ENCODE measurements at regions not wholly inside any gene's neighbourhood (a gene's known extent, or its start where the extent isn't known, plus 50 kb on each side); places are given as distances from the start of the nearest gene placed in this dataset.
A peak's percentile ranks its signal among the peaks of the same experiment; 100 is the strongest.

DNA sequence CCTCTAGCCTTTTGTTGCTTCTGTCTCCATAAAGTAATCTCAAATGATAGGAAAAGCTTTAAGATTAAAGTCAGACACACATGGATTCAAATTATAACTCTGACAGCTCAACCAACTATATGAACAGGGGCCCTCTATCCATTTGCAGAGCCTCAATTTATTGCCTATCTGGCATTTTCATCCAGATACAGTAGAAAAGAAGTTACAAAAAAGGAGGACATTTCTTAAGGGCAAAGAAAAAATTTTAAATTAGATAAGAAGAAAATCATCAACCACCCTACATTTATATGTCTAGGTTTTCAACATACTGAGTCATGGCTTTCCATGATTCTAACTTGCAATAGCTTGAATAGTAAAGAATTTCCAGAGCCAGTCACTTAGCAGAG, 567.2 kb downstream of the CAAP1 start:
- Histone ChIP-seq H3K36me3 (no peaks in the 10 kb centered on the region), H3K27me3 (no peaks in the 10 kb centered on the region), H3K27ac (no peak overlapping the region), H3K4me1 (ENCODE audit: low read depth) (no peaks in the 10 kb centered on the region), H3K9me3 (ENCODE audit: low read depth) (no peaks in the 10 kb centered on the region), H3K4me3 (no peak overlapping the region)
- TF ChIP-seq, protein P1, sequence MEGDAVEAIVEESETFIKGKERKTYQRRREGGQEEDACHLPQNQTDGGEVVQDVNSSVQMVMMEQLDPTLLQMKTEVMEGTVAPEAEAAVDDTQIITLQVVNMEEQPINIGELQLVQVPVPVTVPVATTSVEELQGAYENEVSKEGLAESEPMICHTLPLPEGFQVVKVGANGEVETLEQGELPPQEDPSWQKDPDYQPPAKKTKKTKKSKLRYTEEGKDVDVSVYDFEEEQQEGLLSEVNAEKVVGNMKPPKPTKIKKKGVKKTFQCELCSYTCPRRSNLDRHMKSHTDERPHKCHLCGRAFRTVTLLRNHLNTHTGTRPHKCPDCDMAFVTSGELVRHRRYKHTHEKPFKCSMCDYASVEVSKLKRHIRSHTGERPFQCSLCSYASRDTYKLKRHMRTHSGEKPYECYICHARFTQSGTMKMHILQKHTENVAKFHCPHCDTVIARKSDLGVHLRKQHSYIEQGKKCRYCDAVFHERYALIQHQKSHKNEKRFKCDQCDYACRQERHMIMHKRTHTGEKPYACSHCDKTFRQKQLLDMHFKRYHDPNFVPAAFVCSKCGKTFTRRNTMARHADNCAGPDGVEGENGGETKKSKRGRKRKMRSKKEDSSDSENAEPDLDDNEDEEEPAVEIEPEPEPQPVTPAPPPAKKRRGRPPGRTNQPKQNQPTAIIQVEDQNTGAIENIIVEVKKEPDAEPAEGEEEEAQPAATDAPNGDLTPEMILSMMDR (IDR thresholded peaks at IDR 0.05; ENCODE audit: low read depth, low read length): no peak
- DNase-seq (ENCODE audit: low read depth in 1 of 2, low spot score in 1 of 2): peak in 1 of 2 donors; percentile 24

DNA sequence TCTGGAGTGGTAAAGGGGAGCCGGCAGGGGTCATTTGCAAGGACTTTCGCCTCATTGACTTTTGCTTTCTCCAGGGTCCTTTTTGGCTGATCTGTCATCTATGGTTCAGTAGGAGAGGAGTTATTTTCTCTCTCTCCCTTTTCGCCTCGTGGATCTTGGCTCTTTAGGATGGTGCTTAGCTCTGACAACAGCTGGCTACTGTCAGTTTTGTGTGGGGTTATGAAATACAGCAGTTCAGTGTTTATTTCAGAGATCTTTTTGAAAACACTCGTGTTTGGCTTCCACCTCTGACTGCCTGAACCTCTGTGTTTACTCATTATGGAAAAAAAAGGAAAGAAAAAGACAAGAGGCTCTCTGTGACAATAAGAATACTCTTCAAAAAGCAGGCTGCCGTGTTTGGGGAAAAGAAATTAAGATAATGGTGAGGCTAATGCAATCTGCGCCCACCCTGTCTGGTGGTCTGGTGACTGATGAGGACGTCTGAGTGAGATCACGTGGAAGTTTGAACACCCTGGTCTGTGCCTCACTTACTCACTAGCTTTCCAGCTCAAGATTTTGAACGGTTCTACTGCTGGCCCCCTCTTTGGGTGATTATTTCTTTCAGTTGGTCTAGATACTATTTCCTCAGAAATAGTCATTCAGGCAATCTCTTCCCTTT, 567.7 kb downstream of the CAAP1 start:
- Histone ChIP-seq H3K27ac (no peak overlapping the region), H3K27me3 (no peaks in the 10 kb centered on the region), H3K36me3 (no peaks in the 10 kb centered on the region), H3K4me3 (no peak overlapping the region), H3K9me3 (ENCODE audit: low read depth) (no peaks in the 10 kb centered on the region), H3K4me1 (ENCODE audit: low read depth) (no peaks in the 10 kb centered on the region)
- TF ChIP-seq, protein P1 (IDR thresholded peaks at IDR 0.05; ENCODE audit: low read depth, low read length): no peak
- peak in 1 of 2 donors; percentile 67 for DNase-seq (ENCODE audit: low read depth in 1 of 2, low spot score in 1 of 2)

DNA sequence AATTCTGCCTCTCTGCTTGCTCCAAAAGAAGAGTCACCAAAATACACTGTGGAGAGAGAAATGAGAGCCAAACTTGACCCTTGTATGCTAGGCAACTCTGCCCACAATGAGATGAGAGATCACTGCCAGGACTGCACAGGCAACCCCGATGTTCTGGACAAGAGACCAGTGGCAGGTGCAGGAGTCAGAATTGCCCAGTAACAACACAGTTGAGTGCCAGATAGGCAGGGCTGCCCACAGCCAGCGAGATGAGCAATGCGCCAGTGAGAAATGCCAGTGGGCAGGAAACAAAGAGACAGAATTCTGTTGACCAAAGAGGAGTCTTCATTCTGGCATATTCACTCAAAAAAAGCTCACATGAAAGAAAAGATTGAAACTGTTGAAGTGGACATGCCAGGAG, 570.7 kb downstream of the CAAP1 start:
- Histone ChIP-seq H3K9me3 (ENCODE audit: low read depth) (no peaks in the 10 kb centered on the region), H3K36me3 (no peaks in the 10 kb centered on the region), H3K4me1 (ENCODE audit: low read depth) (no peaks in the 10 kb centered on the region), H3K27ac (no peak overlapping the region), H3K4me3 (no peak overlapping the region), H3K27me3 (no peaks in the 10 kb centered on the region)
- TF ChIP-seq, protein P1 (IDR thresholded peaks at IDR 0.05; ENCODE audit: low read depth, low read length): no peak
- no peak for DNase-seq (ENCODE audit: low read depth in 1 of 2, low spot score in 1 of 2)

DNA sequence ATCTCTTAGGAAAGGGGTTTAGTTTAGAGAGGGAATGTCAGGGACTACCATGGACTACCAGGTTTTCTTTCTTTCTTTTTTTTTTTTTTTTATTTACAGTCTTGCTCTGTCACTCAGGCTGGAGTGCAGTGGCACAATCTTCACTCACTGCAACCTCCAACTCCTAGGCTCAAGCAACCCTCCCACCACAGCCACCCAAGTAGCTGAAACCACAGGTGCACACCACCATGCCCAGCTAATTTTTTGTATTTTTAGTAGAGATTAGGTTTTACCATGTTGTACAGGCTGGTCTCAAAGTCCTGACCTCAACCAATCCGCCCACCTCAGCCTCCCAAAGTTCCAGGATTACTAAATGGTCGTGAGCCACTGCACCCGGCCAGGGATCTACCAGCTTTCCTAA, 572.7 kb downstream of the CAAP1 start:
- H3K4me1 ChIP-seq (ENCODE audit: low read depth): no peaks in the 10 kb centered on the region
- H3K27ac ChIP-seq: no peak overlapping the region
- H3K36me3 ChIP-seq: no peaks in the 10 kb centered on the region
- no peak overlapping the region for H3K4me3 ChIP-seq
- no peaks in the 10 kb centered on the region for H3K9me3 ChIP-seq (ENCODE audit: low read depth)
- H3K27me3 ChIP-seq: no peaks in the 10 kb centered on the region
- TF ChIP-seq, protein P1 (IDR thresholded peaks at IDR 0.05; ENCODE audit: low read depth, low read length): no peak
- DNase-seq (ENCODE audit: low read depth in 1 of 2, low spot score in 1 of 2): no peak

- Histone ChIP-seq H3K27ac (no peak overlapping the region), H3K4me3 (no peak overlapping the region), H3K9me3 (ENCODE audit: low read depth) (no peaks in the 10 kb centered on the region), H3K27me3 (no peaks in the 10 kb centered on the region), H3K4me1 (ENCODE audit: low read depth) (no peaks in the 10 kb centered on the region), H3K36me3 (no peaks in the 10 kb centered on the region)
- TF ChIP-seq, protein P1 (IDR thresholded peaks at IDR 0.05; ENCODE audit: low read depth, low read length): no peak
- DNase-seq (ENCODE audit: low read depth in 1 of 2, low spot score in 1 of 2): no peak
Observed at GRCh38 chr9:26313108-26313507, 579.5 kb downstream of the CAAP1 start.
